ENCODE measurements at regions not wholly inside any gene's neighbourhood (a gene's known extent, or its start where the extent isn't known, plus 50 kb on each side); places are given as distances from the start of the nearest gene placed in this dataset.
"Not testable (repeated sequence)": the region's sequence is repeated elsewhere in the genome, so short reads cannot be mapped to it uniquely, and the experiment has no call there.

DNA sequence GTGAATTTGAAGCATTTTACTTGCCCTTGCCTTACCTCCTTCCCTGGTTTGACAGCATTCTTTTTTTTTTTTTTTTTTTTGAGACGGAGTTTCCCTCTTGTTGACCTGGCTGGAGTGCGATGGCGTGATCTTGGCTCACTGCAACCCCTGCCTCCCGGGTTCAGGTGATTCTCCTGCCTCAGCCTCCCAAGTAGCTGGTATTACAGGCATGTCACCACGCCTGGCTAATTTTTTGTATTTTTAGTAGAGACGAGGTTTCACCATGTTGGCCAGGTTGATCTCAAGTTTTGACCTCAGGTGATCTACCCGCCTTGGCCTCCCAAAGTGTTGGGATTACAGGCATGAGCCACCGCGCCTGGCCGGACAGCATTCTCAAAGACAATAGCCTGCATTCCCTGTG lies 380.4 kb upstream of the NDST4 start:
- not testable (repeated sequence) for TF ChIP-seq TAF1, POLR2A (IDR thresholded peaks at IDR 0.05; ENCODE audit: low read depth, low read length)

Data from GM12891 (cell line).